Effector memory CD4-positive, alpha-beta T cell (primary cell): ENCODE measurements at regions not wholly inside any gene's neighbourhood (a gene's known extent, or its start where the extent isn't known, plus 50 kb on each side); places are given as distances from the start of the nearest gene placed in this dataset.

ENCODE experiments used
- DNase-seq, 3 donors: peaks; one replicate each; pipeline ENCODE4 v3.0.0-alpha.2; 2020
- H3K27ac ChIP-seq: 2 replicates; pipeline ENCODE4 v1.7.0; 2013; ENCODE audit warnings: mild to moderate bottlenecking, low read length, moderate library complexity; ENCODE audit not compliant: insufficient read depth, poor library complexity, severe bottlenecking
- H3K27me3 ChIP-seq: replicated peaks from 2 replicates; pipeline ENCODE4 v1.7.0; 2013; ENCODE audit warnings: mild to moderate bottlenecking, low read length; ENCODE audit not compliant: insufficient read depth, control insufficient read depth, poor library complexity, severe bottlenecking
- H3K36me3 ChIP-seq: 2 replicates; pipeline ENCODE4 v1.7.0; 2013; ENCODE audit warnings: mild to moderate bottlenecking, low read length, moderate library complexity; ENCODE audit not compliant: control insufficient read depth, insufficient read depth
- H3K4me1 ChIP-seq: 2 replicates; pipeline ENCODE4 v1.7.0; 2013; ENCODE audit warnings: low read length, mild to moderate bottlenecking; ENCODE audit not compliant: control insufficient read depth, insufficient read depth, poor library complexity, severe bottlenecking
- H3K4me3 ChIP-seq: 2 replicates; pipeline ENCODE4 v1.7.0; 2013; ENCODE audit warnings: low read length, low read depth, mild to moderate bottlenecking; ENCODE audit not compliant: insufficient read depth, poor library complexity, severe bottlenecking
- H3K9me3 ChIP-seq: 2 replicates; pipeline ENCODE4 v1.7.0; 2013; ENCODE audit warnings: mild to moderate bottlenecking, low read length, moderate library complexity; ENCODE audit not compliant: control insufficient read depth

DNA sequence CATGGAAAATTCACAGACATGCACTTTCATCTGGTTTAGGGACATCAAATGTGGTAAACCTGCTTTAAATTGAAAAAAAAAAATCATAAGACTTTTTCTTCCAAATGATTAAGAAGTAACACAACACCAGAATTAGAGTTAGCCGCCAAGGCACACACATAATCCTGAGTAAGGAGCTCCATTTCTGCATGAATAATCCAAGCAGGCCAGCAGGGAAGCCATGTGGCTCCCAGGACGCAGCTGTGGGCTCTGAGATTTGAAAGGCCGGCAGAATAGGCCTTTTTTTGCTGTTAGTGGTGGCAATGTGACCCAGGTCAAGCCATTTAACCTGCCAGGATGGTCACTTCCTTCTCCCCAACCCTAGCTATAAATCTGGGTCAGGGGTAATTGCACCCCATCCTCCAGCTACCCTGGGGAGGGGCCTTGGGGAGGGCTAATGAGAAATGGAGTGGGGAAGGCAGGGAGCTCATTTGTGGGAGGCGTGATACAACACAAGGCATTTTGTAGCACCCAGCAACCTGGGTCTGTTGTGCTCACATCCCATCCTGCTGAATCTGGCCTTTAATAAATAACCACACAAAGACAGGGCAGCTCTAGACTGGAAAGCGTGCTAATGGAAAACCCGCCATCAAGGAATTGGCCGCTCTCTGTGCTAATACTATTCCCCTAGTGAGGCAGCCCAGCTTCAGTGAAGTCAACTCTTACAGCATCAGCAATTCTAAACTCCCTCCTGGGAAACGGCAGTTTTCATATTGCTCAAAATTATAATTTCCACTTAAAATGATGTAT is 178.5 kb downstream of the RHOU start:
- Histone ChIP-seq H3K4me3 (no peak overlapping the region), H3K27ac (no peak overlapping the region), H3K4me1 (no peaks in the 10 kb centered on the region), H3K36me3 (no peaks in the 10 kb centered on the region), H3K9me3 (no peaks in the 10 kb centered on the region), H3K27me3 (no peaks in the 10 kb centered on the region)
- DNase-seq, result no peak

- DNase-seq, result no peak
- Histone ChIP-seq H3K27ac (no peak overlapping the region), H3K9me3 (no peaks in the 10 kb centered on the region), H3K4me1 (no peaks in the 10 kb centered on the region), H3K36me3 (no peaks in the 10 kb centered on the region), H3K27me3 (no peaks in the 10 kb centered on the region), H3K4me3 (no peak overlapping the region)
These were observed 179.4 kb downstream of the RHOU start for GRCh38 chr1:228914700-228915099.

DNA sequence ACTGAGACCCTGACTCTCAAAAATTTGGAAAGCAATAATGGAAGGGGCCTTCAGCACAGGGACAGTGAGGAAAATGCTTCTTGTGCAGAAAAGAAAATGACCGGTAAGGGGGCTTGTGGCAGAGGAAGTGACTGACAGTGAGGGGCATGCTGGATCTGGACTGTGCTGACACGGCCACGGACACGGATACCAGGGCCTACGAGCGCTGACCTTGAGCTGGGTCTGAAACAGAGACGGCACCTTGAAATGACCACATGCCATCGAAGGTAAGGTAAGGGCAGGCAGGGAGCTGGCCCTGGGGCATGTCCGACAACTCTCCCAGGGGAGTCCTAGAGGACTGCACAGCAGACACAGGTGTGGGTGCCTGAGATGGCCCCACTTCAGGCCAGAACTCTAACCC is 182.1 kb downstream of the RHOU start:
- no peak for DNase-seq

GRCh38 chr1:228917755-228918154 is 182.5 kb downstream of the RHOU start:
- Histone ChIP-seq H3K27ac (no peak overlapping the region), H3K4me1 (no peaks in the 10 kb centered on the region), H3K36me3 (no peaks in the 10 kb centered on the region), H3K4me3 (no peak overlapping the region), H3K9me3 (no peaks in the 10 kb centered on the region), H3K27me3 (no peaks in the 10 kb centered on the region)
- DNase-seq, result no peak

More for the DNA sequence above, 182.1 kb downstream of the RHOU start:
- H3K4me1 ChIP-seq, result no peaks in the 10 kb centered on the region
- H3K4me3 ChIP-seq, result no peak overlapping the region
- H3K36me3 ChIP-seq, result no peaks in the 10 kb centered on the region
- no peak overlapping the region for H3K27ac ChIP-seq
- H3K27me3 ChIP-seq, result no peaks in the 10 kb centered on the region
- H3K9me3 ChIP-seq, result no peaks in the 10 kb centered on the region

DNA sequence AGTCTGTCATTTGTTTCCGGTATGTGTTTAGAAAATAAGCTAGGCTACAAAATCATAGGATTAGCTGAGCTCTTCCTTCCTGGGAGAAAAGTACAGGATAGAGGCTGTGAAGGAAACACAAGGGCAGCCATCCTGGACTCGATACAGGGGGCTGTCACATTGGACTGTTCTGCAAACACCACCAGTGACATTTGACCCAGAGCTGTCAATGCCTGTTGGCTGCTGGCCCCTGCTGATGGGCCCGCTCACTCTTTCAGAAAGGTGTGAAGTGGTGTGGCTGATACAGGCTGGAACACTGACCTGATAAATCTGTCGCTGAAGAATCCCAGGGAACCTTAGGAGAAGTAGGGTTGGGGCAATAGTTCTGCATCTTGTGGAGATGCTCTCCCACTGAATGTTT is 183.1 kb downstream of the RHOU start:
- H3K27me3 ChIP-seq, result no peaks in the 10 kb centered on the region
- no peak overlapping the region for H3K27ac ChIP-seq
- DNase-seq, result no peak
- no peaks in the 10 kb centered on the region for H3K9me3 ChIP-seq
- no peak overlapping the region for H3K4me3 ChIP-seq
- H3K4me1 ChIP-seq, result no peaks in the 10 kb centered on the region
- no peaks in the 10 kb centered on the region for H3K36me3 ChIP-seq

- Histone ChIP-seq H3K4me1 (no peaks in the 10 kb centered on the region), H3K4me3 (no peak overlapping the region), H3K27ac (no peak overlapping the region), H3K27me3 (no peaks in the 10 kb centered on the region), H3K9me3 (no peaks in the 10 kb centered on the region), H3K36me3 (no peaks in the 10 kb centered on the region)
- DNase-seq, result no peak
These were observed 184.6 kb downstream of the RHOU start for GRCh38 chr1:228919914-228920313.

GRCh38 chr1:228920831-228921230 is 185.6 kb downstream of the RHOU start:
- Histone ChIP-seq H3K27me3 (no peaks in the 10 kb centered on the region), H3K4me3 (no peak overlapping the region), H3K9me3 (no peaks in the 10 kb centered on the region), H3K36me3 (no peaks in the 10 kb centered on the region), H3K4me1 (no peaks in the 10 kb centered on the region), H3K27ac (no peak overlapping the region)
- DNase-seq, result no peak

GRCh38 chr1:228921481-228921880 is 186.2 kb downstream of the RHOU start:
- Histone ChIP-seq H3K4me1 (no peaks in the 10 kb centered on the region), H3K9me3 (no peaks in the 10 kb centered on the region), H3K27me3 (no peaks in the 10 kb centered on the region), H3K4me3 (no peak overlapping the region), H3K36me3 (no peaks in the 10 kb centered on the region), H3K27ac (no peak overlapping the region)
- DNase-seq, result no peak

DNA sequence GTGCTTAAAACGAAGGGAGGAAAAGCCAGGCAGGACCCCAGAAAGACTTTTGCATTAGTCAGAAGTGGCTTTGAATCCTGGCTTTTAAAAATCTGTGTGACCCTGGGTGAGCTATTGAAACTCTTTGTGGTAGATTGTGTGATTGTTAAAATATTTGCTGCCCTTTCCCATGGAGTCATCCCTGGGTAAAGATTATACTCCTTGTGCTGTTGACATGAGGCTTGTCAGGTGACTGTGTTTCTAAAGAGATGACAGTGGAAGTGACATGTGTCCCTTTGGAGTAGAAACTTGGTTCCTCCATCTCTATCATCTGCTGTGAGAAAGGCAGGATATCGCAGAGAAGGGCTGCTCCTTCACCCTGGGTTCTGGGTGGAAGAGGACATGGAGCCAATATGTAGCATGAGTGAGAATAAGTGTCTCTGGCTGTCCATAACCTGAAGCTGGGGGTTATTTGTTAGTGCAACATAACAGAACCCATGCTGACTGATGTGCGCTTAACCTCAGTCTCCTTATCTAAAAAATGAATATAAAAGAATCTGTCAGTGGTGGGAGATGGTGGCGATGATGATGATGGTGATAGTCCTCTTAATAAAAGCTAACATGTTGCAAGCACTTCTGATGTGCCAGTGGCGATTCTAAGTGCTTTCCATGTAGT is 187.6 kb downstream of the RHOU start:
- no peaks in the 10 kb centered on the region for H3K9me3 ChIP-seq

DNA sequence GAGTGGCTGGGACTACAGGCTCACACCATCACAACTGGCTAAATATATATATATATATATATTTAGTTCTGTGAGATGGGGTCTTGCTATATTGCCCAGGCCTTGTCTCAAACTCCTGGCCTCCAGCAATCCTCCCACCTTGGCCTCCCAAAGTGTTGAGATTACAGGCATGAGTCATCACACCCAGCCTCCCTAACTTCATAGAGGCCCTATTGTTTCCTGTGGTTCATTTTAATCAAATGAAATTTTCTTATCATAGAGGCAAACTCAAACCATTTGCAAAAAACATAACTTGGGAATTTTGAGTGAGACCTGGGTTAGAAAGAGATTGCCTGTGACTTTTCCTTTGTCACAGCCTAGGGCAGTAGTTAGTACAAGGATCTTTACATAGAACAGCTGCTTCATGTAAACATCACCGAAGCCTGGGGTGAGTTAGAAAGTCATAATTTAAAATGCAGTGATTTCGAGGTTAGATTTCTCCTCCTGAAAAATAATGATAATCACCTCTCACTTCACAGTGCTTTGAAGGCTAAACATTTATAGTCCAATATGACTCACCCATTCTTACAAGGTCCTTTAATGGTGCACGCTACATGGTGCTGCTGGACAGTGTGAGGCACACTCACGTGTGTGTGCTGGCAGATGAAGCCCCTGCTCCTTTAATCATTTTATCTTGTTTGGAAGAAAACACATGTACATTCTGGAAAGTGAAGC is 188.9 kb downstream of the RHOU start:
- no peak for DNase-seq
- H3K4me3 ChIP-seq, result no peak overlapping the region
- H3K27me3 ChIP-seq, result no peaks in the 10 kb centered on the region
- H3K27ac ChIP-seq, result no peak overlapping the region
- H3K36me3 ChIP-seq, result no peaks in the 10 kb centered on the region
- H3K9me3 ChIP-seq, result no peaks in the 10 kb centered on the region
- H3K4me1 ChIP-seq, result no peaks in the 10 kb centered on the region

More for the DNA sequence above, 187.6 kb downstream of the RHOU start:
- Histone ChIP-seq H3K4me1 (no peaks in the 10 kb centered on the region), H3K27ac (no peak overlapping the region), H3K4me3 (no peak overlapping the region), H3K27me3 (no peaks in the 10 kb centered on the region), H3K36me3 (no peaks in the 10 kb centered on the region)
- DNase-seq, result no peak
